MCF 10A (cell line): ENCODE measurements at regions not wholly inside any gene's neighbourhood (a gene's known extent, or its start where the extent isn't known, plus 50 kb on each side); places are given as distances from the start of the nearest gene placed in this dataset.

Experiments used
- BruUV-seq: library from RNA; stranded (reverse); fragments of 400-500 nt; replicated peaks from 2 replicates; lab custom pipeline; 2021; lab: Mats Ljungman, UMichigan
- CTCF ChIA-PET: fragments of 300-600 bp; sonication (Branson Sonifier 250); formaldehyde crosslinking; extraction: SDS; loops from one replicate; lab custom pipeline; 2021; ENCODE audit warnings: antibody characterized with exemption, inconsistent platforms; lab: Yijun Ruan, JAX
- POLR2A ChIA-PET: fragments of 300-600, 350-650 bp; sonication (Branson Sonifier 250); formaldehyde crosslinking; extraction: SDS; loops from one replicate; lab custom pipeline; 2020; ENCODE audit warnings: antibody characterized with exemption, inconsistent platforms; lab: Yijun Ruan, JAX
- DNase-seq: peaks from one replicate; pipeline ENCODE4 v3.0.0-alpha.2; 2018; ENCODE audit not compliant: unreplicated experiment
- H3K27ac Mint-ChIP-seq: one replicate; pipeline ENCODE4 v1.8.0; 2022; ENCODE audit warnings: mild to moderate bottlenecking, low read depth, mixed read lengths; ENCODE audit not compliant: unreplicated experiment
- H3K27me3 Mint-ChIP-seq: one replicate; pipeline ENCODE4 v1.8.0; 2022; ENCODE audit warnings: mixed read lengths; ENCODE audit not compliant: insufficient read depth, unreplicated experiment
- H3K36me3 Mint-ChIP-seq: one replicate; pipeline ENCODE4 v1.8.0; 2022; ENCODE audit warnings: mild to moderate bottlenecking, moderate library complexity, mixed read lengths; ENCODE audit not compliant: insufficient read depth, unreplicated experiment
- H3K4me1 Mint-ChIP-seq: one replicate; pipeline ENCODE4 v1.8.0; 2022; ENCODE audit warnings: mixed read lengths; ENCODE audit not compliant: insufficient read depth, unreplicated experiment
- H3K4me3 Mint-ChIP-seq: one replicate; pipeline ENCODE4 v1.8.0; 2022; ENCODE audit warnings: mild to moderate bottlenecking, moderate library complexity, mixed read lengths; ENCODE audit not compliant: unreplicated experiment
- H3K9me3 Mint-ChIP-seq: one replicate; pipeline ENCODE4 v1.8.0; 2022; ENCODE audit warnings: mixed read lengths; ENCODE audit not compliant: unreplicated experiment
- intact Hi-C: fragments of 100-400 bp; cut with micrococcal nuclease; formaldehyde crosslinking; loops from 2 replicates; pipeline ENCODE4 v1.14.1; 2022
- TF ChIP-seq, protein P1 (sequence below): fragments of 200-600 bp; IDR thresholded peaks from one replicate; pipeline ENCODE4 v1.8.0; 2022; ENCODE audit warnings: antibody characterized with exemption, mild to moderate bottlenecking; ENCODE audit not compliant: unreplicated experiment

DNA sequence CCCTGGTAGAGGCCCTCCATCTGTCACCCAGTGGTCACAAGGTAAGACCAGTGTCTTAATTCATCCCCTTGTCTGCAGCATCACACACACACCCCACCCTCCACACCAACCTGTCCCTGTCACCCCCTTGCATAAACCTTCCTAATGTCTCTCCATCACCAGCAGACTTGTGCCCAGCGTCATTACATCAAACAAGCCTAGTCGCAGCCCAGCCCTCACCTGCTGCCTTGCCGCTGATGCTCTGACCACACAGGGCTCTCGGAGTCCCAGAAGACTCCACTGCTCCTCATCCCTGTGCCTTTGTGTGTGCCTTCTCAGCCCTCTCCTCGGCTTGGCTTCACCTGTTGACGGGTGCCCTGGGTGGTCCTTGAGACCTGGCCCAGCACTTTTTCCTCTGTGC is 171.2 kb downstream of the GLI2 start:
- TF ChIP-seq, protein P1, sequence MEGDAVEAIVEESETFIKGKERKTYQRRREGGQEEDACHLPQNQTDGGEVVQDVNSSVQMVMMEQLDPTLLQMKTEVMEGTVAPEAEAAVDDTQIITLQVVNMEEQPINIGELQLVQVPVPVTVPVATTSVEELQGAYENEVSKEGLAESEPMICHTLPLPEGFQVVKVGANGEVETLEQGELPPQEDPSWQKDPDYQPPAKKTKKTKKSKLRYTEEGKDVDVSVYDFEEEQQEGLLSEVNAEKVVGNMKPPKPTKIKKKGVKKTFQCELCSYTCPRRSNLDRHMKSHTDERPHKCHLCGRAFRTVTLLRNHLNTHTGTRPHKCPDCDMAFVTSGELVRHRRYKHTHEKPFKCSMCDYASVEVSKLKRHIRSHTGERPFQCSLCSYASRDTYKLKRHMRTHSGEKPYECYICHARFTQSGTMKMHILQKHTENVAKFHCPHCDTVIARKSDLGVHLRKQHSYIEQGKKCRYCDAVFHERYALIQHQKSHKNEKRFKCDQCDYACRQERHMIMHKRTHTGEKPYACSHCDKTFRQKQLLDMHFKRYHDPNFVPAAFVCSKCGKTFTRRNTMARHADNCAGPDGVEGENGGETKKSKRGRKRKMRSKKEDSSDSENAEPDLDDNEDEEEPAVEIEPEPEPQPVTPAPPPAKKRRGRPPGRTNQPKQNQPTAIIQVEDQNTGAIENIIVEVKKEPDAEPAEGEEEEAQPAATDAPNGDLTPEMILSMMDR = no peak
- CTCF ChIA-PET = interaction anchor here (0.6 kb wide), 1 partner anchor 618 kb away, joined by 3 read pairs; no protein-coding TSS in a partner anchor
- Mint-ChIP-seq H3K27me3 (no peaks in the 10 kb centered on the region), H3K9me3 (no peaks in the 10 kb centered on the region), H3K4me1 (peaks cover 13% of the 10 kb centered on the region), H3K36me3 (peaks cover 8% of the 10 kb centered on the region), H3K4me3 (no peak overlapping the region), H3K27ac (no peak overlapping the region)
- intact Hi-C loops = no loop called here
- POLR2A ChIA-PET = no interaction called here
- BruUV-seq = no TSS peak
- no peak for DNase-seq

DNA sequence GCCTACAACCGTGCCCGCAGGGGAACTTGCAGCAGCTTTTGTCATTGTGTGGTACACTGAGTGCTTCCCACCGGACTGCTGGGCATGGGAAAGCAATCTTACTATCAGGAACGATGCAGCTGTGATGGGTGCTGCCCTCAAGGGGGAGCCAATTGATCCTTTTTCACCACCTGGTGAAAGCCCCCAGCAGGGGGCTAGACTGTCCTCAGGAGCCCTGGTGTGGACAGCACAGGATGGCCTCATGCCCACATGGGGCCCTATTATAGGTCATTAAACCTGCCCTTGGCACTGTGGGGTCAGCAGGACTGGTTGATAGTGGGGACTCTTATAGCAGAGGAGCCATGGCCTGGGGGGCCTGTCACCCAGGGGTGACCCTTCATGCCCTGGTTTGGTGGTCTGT is 172.2 kb downstream of the GLI2 start:
- H3K4me1 Mint-ChIP-seq = peaks cover 22% of the 10 kb centered on the region
- H3K27ac Mint-ChIP-seq = no peak overlapping the region
- H3K27me3 Mint-ChIP-seq = no peaks in the 10 kb centered on the region
- peaks cover 8% of the 10 kb centered on the region for H3K36me3 Mint-ChIP-seq
- POLR2A ChIA-PET = no interaction called here
- TF ChIP-seq, protein P1 = peak; percentile 11
- BruUV-seq = no TSS peak
- intact Hi-C loops = no loop called here
- no peak for DNase-seq
- no peaks in the 10 kb centered on the region for H3K9me3 Mint-ChIP-seq
- CTCF ChIA-PET = no interaction called here
- no peak overlapping the region for H3K4me3 Mint-ChIP-seq

DNA sequence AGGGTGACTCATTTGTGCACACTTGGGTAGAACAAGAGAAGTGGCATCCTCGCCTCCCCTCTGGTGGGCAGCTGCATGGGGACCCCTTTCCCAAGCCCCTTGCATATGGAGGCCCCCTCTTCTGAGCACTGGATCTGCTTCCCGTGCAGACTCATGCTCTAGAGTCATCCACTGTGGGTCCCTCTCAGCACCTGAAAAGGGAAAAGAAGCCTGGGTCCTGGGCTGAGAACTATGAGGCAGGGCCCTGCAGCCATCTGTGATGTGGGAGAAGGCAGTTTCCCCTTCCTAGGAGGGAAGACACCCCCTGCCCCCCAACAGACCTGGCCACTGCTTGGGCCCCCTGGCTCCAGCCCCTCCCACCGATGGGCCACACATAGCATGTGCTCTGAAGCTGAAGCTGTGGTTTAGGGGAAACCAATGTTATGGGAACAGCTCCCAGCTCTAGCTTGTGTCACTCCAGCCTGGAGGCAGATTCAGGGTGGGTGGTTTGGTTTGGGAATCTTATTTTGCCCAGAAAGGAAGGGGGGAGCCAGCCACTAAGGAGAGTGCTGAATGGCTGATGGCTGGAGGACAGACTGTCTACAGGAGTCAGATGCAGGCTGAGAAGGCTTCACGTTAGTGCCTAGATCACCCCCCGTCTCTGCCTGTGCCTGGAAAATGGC is 172.8 kb downstream of the GLI2 start:
- Mint-ChIP-seq H3K4me3 (no peak overlapping the region), H3K9me3 (no peaks in the 10 kb centered on the region), H3K27ac (no peak overlapping the region), H3K36me3 (peaks cover 8% of the 10 kb centered on the region), H3K4me1 (peaks cover 27% of the 10 kb centered on the region), H3K27me3 (no peaks in the 10 kb centered on the region)
- intact Hi-C loops = no loop called here
- ChIA-PET CTCF (interaction anchor here (1.0 kb wide), 1 partner anchor 163 kb away, joined by 3 read pairs; no protein-coding TSS in a partner anchor), POLR2A (no interaction called here)
- TF ChIP-seq, protein P1 = no peak
- no TSS peak for BruUV-seq
- DNase-seq = no peak

DNA sequence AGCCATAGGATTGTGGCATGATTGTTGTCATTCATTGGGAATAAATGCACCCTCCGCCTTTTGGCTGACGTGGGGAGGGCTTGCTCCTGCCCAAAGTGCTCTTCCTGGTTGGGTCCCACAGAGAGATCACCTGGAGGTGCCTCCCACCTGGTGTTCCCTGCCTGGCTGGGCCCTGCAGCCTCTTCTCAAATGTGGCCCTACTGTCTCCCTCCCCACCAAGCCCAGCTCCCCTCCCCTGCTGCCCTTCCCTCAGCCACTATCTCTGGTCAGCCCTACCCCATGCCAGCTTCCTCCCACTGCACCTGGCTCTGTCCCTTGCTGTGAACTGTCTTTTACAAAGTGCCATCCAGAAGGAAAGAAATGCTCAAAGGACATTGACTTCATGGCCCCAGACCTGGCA is 173.4 kb downstream of the GLI2 start:
- Mint-ChIP-seq H3K27me3 (no peaks in the 10 kb centered on the region), H3K4me3 (no peak overlapping the region), H3K36me3 (peaks cover 8% of the 10 kb centered on the region), H3K9me3 (no peaks in the 10 kb centered on the region), H3K4me1 (peaks cover 27% of the 10 kb centered on the region), H3K27ac (no peak overlapping the region)
- DNase-seq = no peak
- intact Hi-C loops = no loop called here
- no TSS peak for BruUV-seq
- ChIA-PET CTCF (interaction anchor here (1.0 kb wide), 1 partner anchor 162 kb away, joined by 3 read pairs; no protein-coding TSS in a partner anchor), POLR2A (no interaction called here)
- TF ChIP-seq, protein P1 = no peak
